Chondrocyte (in vitro differentiated cells): ENCODE measurements at regions not wholly inside any gene's neighbourhood (a gene's known extent, or its start where the extent isn't known, plus 50 kb on each side); places are given as distances from the start of the nearest gene placed in this dataset.
"Not testable (repeated sequence)": the region's sequence is repeated elsewhere in the genome, so short reads cannot be mapped to it uniquely, and the experiment has no call there.

Source experiments
- DNase-seq: peaks from one replicate; pipeline ENCODE4 v3.0.0; 2021; ENCODE audit warnings: mixed read lengths, low spot score
- H3K27ac Mint-ChIP-seq: one replicate; pipeline ENCODE4 v1.8.0; 2021; ENCODE audit warnings: mild to moderate bottlenecking, moderate library complexity, mixed read lengths; ENCODE audit not compliant: unreplicated experiment
- H3K27me3 Mint-ChIP-seq: 2 replicates; pipeline ENCODE4 v1.8.0; 2021; ENCODE audit warnings: low read depth, mixed read lengths
- H3K36me3 Mint-ChIP-seq: 2 replicates; pipeline ENCODE4 v1.8.0; 2021; ENCODE audit warnings: low read depth, mixed read lengths
- H3K4me1 Mint-ChIP-seq: 2 replicates; pipeline ENCODE4 v1.8.0; 2021; ENCODE audit warnings: low read depth, mild to moderate bottlenecking, mixed read lengths
- H3K4me3 Mint-ChIP-seq: one replicate; pipeline ENCODE4 v1.8.0; 2021; ENCODE audit warnings: mild to moderate bottlenecking, moderate library complexity, mixed read lengths; ENCODE audit not compliant: unreplicated experiment
- H3K9me3 Mint-ChIP-seq: 2 replicates; pipeline ENCODE4 v1.8.0; 2021; ENCODE audit warnings: low read depth, mixed read lengths
- TF ChIP-seq, protein P1 (sequence below): fragments of 200-600 bp; sonication (generic); IDR thresholded peaks from 2 replicates; pipeline ENCODE4 v1.5.0; 2021; ENCODE audit warnings: antibody characterized with exemption, mild to moderate bottlenecking, moderate library complexity

DNA sequence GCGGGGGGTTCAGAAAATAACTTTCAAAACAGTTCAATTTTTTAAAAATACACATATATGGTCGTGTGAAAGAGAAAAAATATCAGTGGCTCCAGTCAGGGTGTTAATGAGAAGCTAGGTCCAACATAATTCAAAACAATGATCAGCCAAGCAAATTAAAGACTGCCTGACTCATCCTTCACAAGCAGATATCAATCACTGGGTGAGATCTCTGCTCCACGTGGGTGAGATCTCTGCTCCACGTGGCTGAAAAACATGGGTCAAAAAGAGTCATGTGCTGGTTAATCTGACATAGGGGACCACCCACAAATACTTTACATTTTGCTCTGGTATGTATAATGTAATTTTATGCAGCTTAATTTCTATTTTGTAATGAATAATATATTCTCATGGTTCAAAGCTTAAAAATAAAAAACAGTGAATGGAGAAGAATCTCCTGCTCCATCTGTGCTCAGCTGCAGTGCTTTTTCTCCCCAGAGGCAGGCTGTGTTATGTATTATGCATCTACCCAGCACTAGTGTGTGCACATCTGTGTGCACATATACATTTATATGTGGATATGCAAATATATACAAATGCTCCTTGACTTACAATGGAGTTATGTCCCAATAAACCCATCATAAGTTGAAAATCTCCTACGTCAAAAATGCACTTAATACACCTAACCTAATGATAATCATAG is 93.1 kb upstream of the S1PR3 start:
- H3K4me3 Mint-ChIP-seq, result no peak overlapping the region
- DNase-seq, result no peak
- no peak overlapping the region for H3K27ac Mint-ChIP-seq
- H3K27me3 Mint-ChIP-seq, result peaks cover 11% of the 10 kb centered on the region
- H3K9me3 Mint-ChIP-seq, result peaks cover 3% of the 10 kb centered on the region
- H3K36me3 Mint-ChIP-seq, result peaks cover 2% of the 10 kb centered on the region
- H3K4me1 Mint-ChIP-seq, result no peaks in the 10 kb centered on the region
- TF ChIP-seq, protein P1, sequence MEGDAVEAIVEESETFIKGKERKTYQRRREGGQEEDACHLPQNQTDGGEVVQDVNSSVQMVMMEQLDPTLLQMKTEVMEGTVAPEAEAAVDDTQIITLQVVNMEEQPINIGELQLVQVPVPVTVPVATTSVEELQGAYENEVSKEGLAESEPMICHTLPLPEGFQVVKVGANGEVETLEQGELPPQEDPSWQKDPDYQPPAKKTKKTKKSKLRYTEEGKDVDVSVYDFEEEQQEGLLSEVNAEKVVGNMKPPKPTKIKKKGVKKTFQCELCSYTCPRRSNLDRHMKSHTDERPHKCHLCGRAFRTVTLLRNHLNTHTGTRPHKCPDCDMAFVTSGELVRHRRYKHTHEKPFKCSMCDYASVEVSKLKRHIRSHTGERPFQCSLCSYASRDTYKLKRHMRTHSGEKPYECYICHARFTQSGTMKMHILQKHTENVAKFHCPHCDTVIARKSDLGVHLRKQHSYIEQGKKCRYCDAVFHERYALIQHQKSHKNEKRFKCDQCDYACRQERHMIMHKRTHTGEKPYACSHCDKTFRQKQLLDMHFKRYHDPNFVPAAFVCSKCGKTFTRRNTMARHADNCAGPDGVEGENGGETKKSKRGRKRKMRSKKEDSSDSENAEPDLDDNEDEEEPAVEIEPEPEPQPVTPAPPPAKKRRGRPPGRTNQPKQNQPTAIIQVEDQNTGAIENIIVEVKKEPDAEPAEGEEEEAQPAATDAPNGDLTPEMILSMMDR, result no peak

DNA sequence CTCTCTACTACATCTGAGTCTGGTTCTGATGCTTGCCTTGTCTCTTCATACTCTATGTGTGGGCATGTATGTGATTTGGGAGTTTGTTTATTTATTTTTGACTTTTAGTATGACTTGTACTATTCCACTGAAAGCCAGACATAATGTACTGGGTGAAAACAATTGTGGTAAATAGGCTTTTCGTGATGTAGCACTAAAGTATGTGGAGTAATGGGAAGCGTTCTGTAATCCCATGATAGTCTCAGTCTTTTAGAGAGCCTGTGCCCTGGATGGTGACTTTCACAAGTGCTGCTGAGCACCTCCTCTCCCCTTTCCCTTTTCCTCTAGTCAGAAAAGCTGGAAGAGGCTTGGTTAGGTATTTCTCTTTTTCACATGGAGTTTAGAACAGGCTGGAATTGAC is 85.8 kb upstream of the S1PR3 start:
- no peak overlapping the region for H3K4me3 Mint-ChIP-seq
- TF ChIP-seq, protein P1, result no peak
- H3K27me3 Mint-ChIP-seq, result peaks cover 32% of the 10 kb centered on the region
- DNase-seq, result no peak
- H3K4me1 Mint-ChIP-seq, result no peaks in the 10 kb centered on the region
- H3K27ac Mint-ChIP-seq, result no peak overlapping the region
- H3K9me3 Mint-ChIP-seq, result peaks cover 11% of the 10 kb centered on the region
- peaks cover 13% of the 10 kb centered on the region for H3K36me3 Mint-ChIP-seq

DNA sequence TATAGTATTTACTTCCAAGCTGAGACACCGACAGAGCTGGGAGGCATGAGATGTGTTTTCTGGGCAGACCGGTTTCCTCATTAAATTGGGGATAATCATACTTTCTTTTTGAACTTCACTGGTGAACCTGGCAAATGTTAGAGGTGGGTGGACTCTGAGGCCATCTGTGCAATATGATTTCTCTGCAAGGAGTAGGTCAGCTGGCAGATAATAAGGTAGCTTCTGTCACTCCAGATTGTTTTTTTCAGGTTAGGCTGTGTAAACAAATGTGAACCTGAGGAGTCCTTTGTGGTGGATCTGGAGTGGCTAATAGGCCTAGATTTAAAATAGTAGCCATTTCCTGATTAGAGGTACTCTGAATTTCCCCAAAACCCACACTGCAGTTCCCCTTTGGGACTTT is 75.4 kb upstream of the S1PR3 start:
- no peak for DNase-seq
- H3K4me3 Mint-ChIP-seq, result no peak overlapping the region
- TF ChIP-seq, protein P1, result no peak
- H3K9me3 Mint-ChIP-seq, result peaks cover 5% of the 10 kb centered on the region
- no peak overlapping the region for H3K27ac Mint-ChIP-seq
- H3K4me1 Mint-ChIP-seq, result no peaks in the 10 kb centered on the region
- H3K36me3 Mint-ChIP-seq, result no peaks in the 10 kb centered on the region
- peaks cover 11% of the 10 kb centered on the region for H3K27me3 Mint-ChIP-seq

DNA sequence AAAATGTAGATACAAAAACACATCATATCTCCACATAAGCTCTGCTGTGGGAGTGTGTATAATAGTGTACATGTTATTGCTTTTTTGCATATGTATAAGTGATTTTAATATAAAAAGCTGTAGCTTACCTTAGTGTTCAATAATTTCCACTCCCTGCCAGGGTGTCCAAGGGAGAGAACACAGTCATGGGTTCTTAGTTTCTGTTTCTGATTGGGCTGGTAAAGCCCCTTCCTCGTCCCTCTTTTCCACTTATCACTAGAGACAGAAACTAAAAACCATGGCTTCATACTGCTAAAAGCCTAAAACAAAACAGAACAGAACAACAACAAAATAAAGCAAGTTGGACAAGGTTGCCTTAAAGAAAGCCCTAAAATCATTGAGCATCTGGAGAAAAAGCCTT is 74.4 kb upstream of the S1PR3 start:
- no peak overlapping the region for H3K27ac Mint-ChIP-seq
- TF ChIP-seq, protein P1, result no peak
- H3K4me1 Mint-ChIP-seq, result no peaks in the 10 kb centered on the region
- no peak overlapping the region for H3K4me3 Mint-ChIP-seq
- H3K36me3 Mint-ChIP-seq, result no peaks in the 10 kb centered on the region
- peaks cover 5% of the 10 kb centered on the region for H3K9me3 Mint-ChIP-seq
- no peak for DNase-seq
- peaks cover 11% of the 10 kb centered on the region for H3K27me3 Mint-ChIP-seq

DNA sequence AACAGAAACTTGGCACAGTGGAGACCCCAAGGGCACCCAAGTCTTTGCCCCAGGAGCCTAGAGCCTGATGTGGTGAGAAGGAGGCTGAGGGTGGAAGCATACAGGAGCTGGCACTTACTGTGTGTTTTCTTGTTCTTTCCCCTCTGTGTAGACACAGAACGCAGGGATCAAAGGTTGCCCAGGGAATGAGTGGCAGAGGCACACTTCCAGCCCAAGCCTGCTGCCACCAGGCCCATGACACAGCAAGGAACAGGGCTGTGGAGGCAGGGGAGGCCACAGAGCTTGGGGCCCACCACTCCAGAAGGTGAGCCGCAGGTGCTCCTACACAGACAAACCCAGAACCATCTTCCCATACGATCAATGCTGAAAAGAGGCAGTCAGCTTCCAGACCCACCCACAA is 73.9 kb upstream of the S1PR3 start:
- Mint-ChIP-seq H3K27me3 (peaks cover 8% of the 10 kb centered on the region), H3K9me3 (peaks cover 5% of the 10 kb centered on the region), H3K27ac (no peak overlapping the region), H3K36me3 (no peaks in the 10 kb centered on the region), H3K4me1 (no peaks in the 10 kb centered on the region), H3K4me3 (no peak overlapping the region)
- DNase-seq, result no peak
- TF ChIP-seq, protein P1, result no peak

DNA sequence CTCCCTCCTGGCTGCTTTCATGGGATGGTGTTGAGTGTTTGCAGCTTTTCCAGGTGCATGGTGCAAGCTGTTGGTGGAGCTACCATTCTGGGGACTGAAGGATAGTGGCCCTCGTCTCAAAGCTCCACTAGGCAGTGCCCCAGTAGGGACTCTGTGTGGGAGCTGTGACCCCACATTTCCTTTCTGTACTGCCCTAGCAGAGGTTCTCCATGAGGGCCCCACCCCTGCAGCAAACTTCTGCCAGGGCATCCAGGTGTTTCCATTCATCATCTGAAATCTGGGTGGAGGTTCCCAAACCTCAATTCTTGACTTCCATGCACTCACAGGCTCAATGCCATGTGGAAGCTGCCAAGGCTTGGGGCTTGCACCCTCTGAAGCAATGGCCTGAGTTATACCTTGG is 72.7 kb upstream of the S1PR3 start:
- not testable (repeated sequence) for H3K27me3 Mint-ChIP-seq, H3K36me3 Mint-ChIP-seq, H3K27ac Mint-ChIP-seq, H3K4me3 Mint-ChIP-seq, H3K9me3 Mint-ChIP-seq, DNase-seq, H3K4me1 Mint-ChIP-seq
